Upper lobe of left lung (tissue), 4 donors: ENCODE measurements at regions not wholly inside any gene's neighbourhood (a gene's known extent, or its start where the extent isn't known, plus 50 kb on each side); places are given as distances from the start of the nearest gene placed in this dataset.

Experiments
- EP300 ChIP-seq, 4 donors: sonication (generic); formaldehyde crosslinking; IDR thresholded peaks; one replicate each; pipeline ENCODE4 v1.5.1; 2017; ENCODE audit warnings: antibody characterized with exemption in 4 of 4, control low read depth in 2 of 4
- POLR2A ChIP-seq, 4 donors: fragments of 450-650 bp; IDR thresholded peaks; one replicate each; pipeline ENCODE4 v1.5.1; 2016 to 2017; ENCODE audit warnings: antibody characterized with exemption in 4 of 4, mild to moderate bottlenecking in 2 of 4
- TF ChIP-seq, protein P1 (sequence below), 6 experiments: fragments of 450-650 bp in 4 of 6; fragments of 200-600 bp in 2 of 6; sonication (generic) in 2 of 6; IDR thresholded peaks; one replicate each; pipeline ENCODE4 v1.5.1; 2016 to 2019; ENCODE audit warnings: antibody characterized with exemption in 6 of 6

- TF ChIP-seq POLR2A (IDR thresholded peaks at IDR 0.05) (no peak), EP300 (IDR thresholded peaks at IDR 0.05) (no peak)
- TF ChIP-seq, protein P1, sequence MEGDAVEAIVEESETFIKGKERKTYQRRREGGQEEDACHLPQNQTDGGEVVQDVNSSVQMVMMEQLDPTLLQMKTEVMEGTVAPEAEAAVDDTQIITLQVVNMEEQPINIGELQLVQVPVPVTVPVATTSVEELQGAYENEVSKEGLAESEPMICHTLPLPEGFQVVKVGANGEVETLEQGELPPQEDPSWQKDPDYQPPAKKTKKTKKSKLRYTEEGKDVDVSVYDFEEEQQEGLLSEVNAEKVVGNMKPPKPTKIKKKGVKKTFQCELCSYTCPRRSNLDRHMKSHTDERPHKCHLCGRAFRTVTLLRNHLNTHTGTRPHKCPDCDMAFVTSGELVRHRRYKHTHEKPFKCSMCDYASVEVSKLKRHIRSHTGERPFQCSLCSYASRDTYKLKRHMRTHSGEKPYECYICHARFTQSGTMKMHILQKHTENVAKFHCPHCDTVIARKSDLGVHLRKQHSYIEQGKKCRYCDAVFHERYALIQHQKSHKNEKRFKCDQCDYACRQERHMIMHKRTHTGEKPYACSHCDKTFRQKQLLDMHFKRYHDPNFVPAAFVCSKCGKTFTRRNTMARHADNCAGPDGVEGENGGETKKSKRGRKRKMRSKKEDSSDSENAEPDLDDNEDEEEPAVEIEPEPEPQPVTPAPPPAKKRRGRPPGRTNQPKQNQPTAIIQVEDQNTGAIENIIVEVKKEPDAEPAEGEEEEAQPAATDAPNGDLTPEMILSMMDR (IDR thresholded peaks at IDR 0.05) = no peak
Measured at GRCh38 chr18:77862066-77862757, 612.6 kb downstream of the GALR1 start.
